HL-60 (cell line): ENCODE measurements at regions not wholly inside any gene's neighbourhood (a gene's known extent, or its start where the extent isn't known, plus 50 kb on each side); places are given as distances from the start of the nearest gene placed in this dataset.

Source experiments
- DNase-seq, 2 experiments: peaks; one replicate each; pipeline ENCODE4 v3.0.0-alpha.2; 2010 to 2020; ENCODE audit warnings: low read depth in 1 of 2, low spot score in 1 of 2
- H3K27ac ChIP-seq: fragments of 250-450 bp; sonication (Bioruptor Pico); replicated peaks from 2 replicates; pipeline ENCODE4 v1.5.1; 2020; ENCODE audit warnings: mild to moderate bottlenecking, moderate library complexity
- H3K27me3 ChIP-seq: fragments of 250-450 bp; sonication (Bioruptor Pico); 2 replicates; pipeline ENCODE4 v1.5.1; 2021; ENCODE audit warnings: mild to moderate bottlenecking, moderate library complexity; ENCODE audit not compliant: insufficient read depth, poor library complexity, severe bottlenecking
- H3K4me3 ChIP-seq: replicated peaks from 2 replicates; pipeline ENCODE4 v1.5.1; 2011; ENCODE audit warnings: mild to moderate bottlenecking, control low read depth, low read length; ENCODE audit not compliant: insufficient read depth
- GABPA ChIP-seq: IDR thresholded peaks from 2 replicates; pipeline ENCODE4 v1.6.1; 2012; ENCODE audit warnings: low read depth
- POLR2AphosphoS5 ChIP-seq: IDR thresholded peaks from 2 replicates; pipeline ENCODE4 v1.6.1; 2012; ENCODE audit warnings: low read depth
- SPI1 ChIP-seq: IDR thresholded peaks from 2 replicates; pipeline ENCODE4 v1.6.1; 2012; ENCODE audit warnings: low read depth, mild to moderate bottlenecking, borderline replicate concordance
- TF ChIP-seq, protein P1 (sequence below): IDR thresholded peaks from 2 replicates; pipeline ENCODE4 v1.6.1; 2012; ENCODE audit warnings: low read depth; ENCODE audit not compliant: insufficient replicate concordance
- TF ChIP-seq, protein P2 (sequence below): IDR thresholded peaks from one replicate; pipeline ENCODE4 v1.5.1; 2011; ENCODE audit warnings: low read length, control low read depth, inconsistent platforms; ENCODE audit not compliant: insufficient read depth

DNA sequence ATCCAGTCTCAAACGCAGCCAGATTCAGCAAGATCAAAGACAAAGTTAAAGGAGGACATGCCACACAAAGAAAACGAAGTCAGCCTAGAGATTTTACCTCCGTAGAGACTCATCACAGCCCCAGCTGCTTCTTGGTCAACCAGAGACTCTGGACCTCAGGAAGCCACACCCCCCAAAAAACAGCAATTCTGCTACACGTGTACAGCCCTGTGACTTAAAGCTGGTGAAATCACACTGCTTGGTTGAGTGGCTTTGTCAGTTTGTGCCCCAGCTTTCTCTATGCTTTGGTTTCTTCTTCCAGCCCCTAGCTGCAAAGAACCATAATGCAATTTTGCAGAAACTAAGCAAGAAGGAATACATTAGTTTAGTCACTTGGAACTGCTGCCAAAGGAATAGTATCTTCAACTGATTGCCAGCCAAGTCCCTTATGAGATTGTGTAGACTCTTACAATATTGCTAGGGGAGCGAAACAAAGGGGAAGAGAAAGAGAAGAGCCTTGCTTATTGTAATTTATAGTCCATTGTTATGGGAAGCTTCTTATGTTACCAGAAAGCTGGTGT is 158.8 kb upstream of the ZNF462 start:
- no peaks in the 10 kb centered on the region for H3K27me3 ChIP-seq
- TF ChIP-seq POLR2AphosphoS5 = no peak
- TF ChIP-seq SPI1 = no peak
- TF ChIP-seq, protein P1, sequence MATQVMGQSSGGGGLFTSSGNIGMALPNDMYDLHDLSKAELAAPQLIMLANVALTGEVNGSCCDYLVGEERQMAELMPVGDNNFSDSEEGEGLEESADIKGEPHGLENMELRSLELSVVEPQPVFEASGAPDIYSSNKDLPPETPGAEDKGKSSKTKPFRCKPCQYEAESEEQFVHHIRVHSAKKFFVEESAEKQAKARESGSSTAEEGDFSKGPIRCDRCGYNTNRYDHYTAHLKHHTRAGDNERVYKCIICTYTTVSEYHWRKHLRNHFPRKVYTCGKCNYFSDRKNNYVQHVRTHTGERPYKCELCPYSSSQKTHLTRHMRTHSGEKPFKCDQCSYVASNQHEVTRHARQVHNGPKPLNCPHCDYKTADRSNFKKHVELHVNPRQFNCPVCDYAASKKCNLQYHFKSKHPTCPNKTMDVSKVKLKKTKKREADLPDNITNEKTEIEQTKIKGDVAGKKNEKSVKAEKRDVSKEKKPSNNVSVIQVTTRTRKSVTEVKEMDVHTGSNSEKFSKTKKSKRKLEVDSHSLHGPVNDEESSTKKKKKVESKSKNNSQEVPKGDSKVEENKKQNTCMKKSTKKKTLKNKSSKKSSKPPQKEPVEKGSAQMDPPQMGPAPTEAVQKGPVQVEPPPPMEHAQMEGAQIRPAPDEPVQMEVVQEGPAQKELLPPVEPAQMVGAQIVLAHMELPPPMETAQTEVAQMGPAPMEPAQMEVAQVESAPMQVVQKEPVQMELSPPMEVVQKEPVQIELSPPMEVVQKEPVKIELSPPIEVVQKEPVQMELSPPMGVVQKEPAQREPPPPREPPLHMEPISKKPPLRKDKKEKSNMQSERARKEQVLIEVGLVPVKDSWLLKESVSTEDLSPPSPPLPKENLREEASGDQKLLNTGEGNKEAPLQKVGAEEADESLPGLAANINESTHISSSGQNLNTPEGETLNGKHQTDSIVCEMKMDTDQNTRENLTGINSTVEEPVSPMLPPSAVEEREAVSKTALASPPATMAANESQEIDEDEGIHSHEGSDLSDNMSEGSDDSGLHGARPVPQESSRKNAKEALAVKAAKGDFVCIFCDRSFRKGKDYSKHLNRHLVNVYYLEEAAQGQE = no peak
- TF ChIP-seq, protein P2, sequence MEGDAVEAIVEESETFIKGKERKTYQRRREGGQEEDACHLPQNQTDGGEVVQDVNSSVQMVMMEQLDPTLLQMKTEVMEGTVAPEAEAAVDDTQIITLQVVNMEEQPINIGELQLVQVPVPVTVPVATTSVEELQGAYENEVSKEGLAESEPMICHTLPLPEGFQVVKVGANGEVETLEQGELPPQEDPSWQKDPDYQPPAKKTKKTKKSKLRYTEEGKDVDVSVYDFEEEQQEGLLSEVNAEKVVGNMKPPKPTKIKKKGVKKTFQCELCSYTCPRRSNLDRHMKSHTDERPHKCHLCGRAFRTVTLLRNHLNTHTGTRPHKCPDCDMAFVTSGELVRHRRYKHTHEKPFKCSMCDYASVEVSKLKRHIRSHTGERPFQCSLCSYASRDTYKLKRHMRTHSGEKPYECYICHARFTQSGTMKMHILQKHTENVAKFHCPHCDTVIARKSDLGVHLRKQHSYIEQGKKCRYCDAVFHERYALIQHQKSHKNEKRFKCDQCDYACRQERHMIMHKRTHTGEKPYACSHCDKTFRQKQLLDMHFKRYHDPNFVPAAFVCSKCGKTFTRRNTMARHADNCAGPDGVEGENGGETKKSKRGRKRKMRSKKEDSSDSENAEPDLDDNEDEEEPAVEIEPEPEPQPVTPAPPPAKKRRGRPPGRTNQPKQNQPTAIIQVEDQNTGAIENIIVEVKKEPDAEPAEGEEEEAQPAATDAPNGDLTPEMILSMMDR = no peak
- TF ChIP-seq GABPA = no peak
- no peak overlapping the region for H3K27ac ChIP-seq
- no peak overlapping the region for H3K4me3 ChIP-seq
- no peak for DNase-seq

DNA sequence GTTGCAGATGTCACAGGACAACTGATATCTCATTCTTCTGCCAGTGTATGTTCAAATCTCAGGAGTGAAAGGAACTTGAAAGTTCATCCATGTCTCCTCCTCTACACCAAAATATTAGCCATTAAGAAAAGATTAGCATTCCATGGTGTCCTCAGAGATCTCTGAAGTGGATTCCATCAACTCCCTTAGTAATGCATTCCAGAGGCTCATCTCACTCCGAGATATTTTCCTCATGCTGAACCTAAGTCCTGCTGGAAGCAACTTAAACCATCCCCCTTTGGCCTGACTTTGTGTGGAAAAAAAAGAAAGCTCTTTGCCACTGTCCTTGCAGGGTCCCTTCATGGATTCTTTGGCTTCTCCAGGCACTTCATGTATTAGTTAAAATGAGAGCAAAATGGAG is 155.7 kb upstream of the ZNF462 start:
- TF ChIP-seq, protein P1 = no peak
- TF ChIP-seq GABPA (no peak), SPI1 (no peak), POLR2AphosphoS5 (no peak)
- TF ChIP-seq, protein P2 = no peak
- no peak for DNase-seq
- Histone ChIP-seq H3K27me3 (no peaks in the 10 kb centered on the region), H3K27ac (no peak overlapping the region), H3K4me3 (no peak overlapping the region)

DNA sequence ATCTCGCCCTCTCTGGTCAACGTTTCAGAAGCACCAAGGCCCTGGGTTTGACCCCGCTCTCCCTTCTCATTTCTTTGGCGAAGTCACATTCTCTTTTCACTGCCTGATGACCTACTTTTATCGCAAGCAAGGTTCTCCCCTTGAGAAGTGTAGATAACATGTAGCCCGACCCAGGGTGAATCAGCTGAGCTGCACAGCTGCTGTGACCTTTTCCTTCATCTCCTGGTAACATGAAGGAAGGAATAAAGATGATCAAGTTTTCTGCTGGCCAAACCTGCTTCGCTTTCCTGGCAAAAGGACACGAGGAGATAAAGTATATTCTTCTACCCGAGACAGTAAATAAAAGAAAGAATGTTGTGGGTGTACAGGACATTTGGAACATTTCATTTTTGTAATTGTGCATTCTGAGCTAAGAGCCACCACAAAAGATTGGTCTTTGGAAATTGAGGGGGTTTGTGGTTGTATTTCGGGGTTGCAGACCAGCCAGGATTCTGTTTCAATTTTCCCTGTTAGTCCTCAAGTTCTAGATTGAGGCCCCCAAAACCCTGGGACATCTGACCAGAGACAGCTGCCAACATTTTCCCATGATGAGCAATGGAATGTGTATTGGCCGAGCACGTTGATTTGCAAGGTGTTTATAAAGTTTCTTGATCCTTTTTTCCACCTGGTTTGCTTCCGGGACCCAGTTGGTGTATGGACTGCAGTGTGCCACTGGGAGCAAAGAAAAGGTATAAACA is 155.1 kb upstream of the ZNF462 start:
- no peak for DNase-seq
- H3K27me3 ChIP-seq = no peaks in the 10 kb centered on the region
- H3K4me3 ChIP-seq = no peak overlapping the region
- TF ChIP-seq, protein P1 = no peak
- TF ChIP-seq GABPA (no peak), SPI1 (no peak), POLR2AphosphoS5 (no peak)
- TF ChIP-seq, protein P2 = no peak
- no peak overlapping the region for H3K27ac ChIP-seq
